GF-D8 (cell line): ENCODE measurements at regions not wholly inside any gene's neighbourhood (a gene's known extent, or its start where the extent isn't known, plus 50 kb on each side); places are given as distances from the start of the nearest gene placed in this dataset.

Source experiments
- DNase-seq: peaks from one replicate; lab custom pipeline; 2025; lab: John Stamatoyannopoulos, UW

DNA sequence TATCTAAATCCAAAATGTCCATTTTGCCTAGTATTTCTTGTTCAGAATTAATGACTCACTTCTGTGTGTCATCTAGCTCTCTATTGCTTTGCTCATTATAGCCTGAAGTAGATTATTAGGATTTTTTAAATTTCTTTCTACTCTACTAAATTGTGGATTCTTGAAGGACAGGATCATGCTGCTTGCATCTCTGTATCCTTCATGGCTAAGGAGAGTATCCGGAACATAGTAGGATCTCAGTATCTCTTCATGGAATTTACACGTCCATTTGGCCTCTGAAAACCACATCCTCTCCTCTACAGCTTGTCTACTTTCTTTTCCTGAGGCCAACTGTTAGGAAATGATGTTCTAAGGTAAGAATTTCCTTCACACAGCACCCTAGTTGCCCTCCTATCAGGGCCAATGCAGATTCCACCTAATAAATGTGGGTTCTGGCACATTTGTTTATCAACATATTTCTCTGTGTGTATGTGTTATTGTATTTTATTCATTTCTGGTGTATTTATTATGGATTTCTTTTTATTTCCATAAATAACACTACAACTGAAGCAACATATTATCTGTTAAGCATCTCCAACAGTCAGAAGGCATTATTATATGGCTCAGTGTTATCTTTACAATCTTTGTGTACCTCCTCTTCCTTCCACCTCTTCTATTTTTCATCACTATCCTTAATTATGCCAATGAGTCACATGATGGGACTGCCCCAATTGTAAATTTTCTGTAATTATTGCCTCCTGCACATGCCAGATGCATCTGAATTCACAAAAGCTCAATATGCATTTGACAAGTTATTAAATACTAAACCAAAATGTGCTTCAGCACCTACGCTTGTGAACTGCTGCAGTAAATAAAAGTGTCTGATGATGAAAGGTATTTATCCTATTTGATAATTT, 557.8 kb upstream of the TLE4 start:
- DNase-seq: no peak

GRCh38 chr9:79014929-79015699, 556.7 kb upstream of the TLE4 start:
- no peak for DNase-seq

DNA sequence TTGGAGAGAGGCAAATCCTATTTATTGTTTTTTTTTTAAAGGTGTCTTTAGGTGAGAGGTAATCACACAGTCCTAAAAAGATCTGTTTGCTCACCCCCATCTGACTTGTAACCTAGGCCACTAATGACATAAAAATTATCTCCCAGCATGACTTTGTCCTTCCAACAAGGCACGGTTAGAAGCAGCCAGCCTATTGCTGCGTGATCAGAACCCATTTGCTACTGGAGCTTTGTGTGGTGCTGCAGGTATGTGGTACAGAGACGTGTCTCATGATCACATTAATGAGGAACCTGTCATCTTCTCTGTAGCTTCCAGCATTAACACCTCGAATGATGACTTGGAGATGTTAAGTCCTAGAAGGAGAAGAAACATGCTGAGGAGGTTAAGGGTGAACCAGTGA, 555.8 kb upstream of the TLE4 start:
- no peak for DNase-seq

- no peak for DNase-seq
Observed at GRCh38 chr9:79020276-79020675, 551.5 kb upstream of the TLE4 start.

DNA sequence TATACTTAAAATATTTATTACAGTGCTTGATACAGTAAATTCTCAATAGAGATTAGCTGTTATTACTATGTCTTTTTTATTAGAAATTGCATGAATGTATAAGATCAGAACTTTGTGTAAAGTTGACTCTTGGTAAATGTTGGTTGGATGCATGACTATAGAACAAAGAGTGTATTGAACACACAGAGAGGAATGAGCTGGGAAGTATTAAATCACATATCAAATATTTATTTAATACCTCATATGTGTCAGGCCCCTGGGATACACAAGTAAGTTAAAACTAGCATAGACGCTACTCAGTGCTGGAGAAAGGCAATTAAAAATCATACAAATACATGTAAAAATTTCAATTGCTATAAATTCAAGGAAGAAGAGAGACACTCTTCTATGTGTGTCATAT, 550.7 kb upstream of the TLE4 start:
- DNase-seq: no peak

DNA sequence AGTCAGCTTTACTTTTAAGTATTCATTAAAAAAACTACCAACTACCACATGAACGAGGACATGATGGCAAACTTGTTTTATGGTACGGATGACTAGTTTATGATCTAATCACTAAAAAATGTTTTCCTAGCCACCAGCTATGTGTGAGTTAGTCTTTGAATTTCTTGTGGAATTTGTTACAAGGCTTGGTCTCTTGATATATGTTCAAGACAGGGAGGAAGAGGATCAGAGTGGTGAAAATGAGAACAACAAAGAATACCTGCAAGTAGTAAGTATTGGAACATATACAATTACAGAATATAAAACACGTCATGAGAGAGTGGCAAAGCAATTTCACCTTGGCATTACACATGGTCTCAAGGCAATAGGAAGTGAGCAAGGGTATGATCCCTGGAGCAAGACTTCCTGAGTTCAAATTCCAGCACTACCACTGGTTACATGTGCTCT, 548.6 kb upstream of the TLE4 start:
- no peak for DNase-seq

GRCh38 chr9:79026316-79026715, 545.4 kb upstream of the TLE4 start:
- DNase-seq: no peak

DNA sequence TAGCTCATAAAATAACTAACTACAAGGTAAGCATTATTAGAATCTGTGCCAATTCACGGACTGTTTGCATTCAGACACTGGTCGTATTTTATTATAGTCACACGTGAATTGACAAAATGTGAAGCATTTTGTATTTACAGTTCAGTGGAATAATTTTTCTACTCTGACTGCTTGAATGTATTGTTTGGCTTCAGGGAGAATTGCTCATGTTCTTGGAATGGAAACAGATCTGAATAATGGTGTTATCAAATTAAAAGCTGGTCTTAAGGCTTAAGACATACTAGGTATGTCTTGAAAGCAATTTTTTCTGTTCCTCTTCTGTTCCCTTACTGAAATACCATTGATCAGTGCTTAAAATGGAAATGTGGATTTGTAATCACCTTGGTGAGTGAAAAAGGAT, 543.7 kb upstream of the TLE4 start:
- DNase-seq: no peak

DNA sequence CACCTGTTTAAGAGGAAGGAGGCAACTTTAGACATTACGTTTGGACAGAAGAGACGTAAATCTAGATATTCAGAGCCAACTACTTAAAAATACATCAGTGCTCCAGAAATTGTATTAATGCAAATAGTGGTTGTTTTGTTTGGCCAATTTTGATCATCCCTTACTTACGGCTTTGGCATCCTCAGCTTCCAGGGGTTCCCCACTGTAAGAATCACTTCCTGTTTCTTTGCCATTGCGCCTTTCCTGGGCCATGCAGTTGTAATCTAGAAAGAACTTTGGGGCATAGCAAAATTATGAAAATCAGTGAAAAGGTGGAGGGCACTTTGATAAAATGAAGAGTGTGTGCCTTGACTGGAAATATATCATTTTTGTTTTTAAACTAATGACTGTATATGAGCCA, 537.2 kb upstream of the TLE4 start:
- DNase-seq: no peak

- no peak for DNase-seq
Observed at GRCh38 chr9:79037338-79037737, 534.4 kb upstream of the TLE4 start.

GRCh38 chr9:79040671-79041070, 531.1 kb upstream of the TLE4 start:
- DNase-seq: no peak

DNA sequence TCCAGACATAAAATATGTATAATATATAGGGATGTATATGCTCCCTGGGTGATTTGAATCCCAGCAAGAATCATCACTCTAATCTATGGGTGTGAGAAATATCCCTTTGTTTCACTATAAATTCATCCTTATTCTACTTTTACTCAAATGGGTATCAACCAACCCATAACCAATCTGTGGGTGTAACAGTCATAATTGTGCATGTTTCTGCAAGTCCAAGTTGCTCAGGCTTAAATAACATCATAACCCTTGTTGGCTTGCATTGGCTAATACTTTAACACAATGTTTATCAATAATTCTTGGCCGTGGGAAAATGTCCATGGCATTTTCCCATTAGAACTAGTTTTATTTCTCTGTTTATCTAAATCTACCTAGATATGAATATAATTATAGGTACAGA, 530.5 kb upstream of the TLE4 start:
- DNase-seq: no peak

- DNase-seq: no peak
Observed at GRCh38 chr9:79043916-79044315, 527.8 kb upstream of the TLE4 start.

GRCh38 chr9:79046401-79046800, 525.4 kb upstream of the TLE4 start:
- DNase-seq: no peak

DNA sequence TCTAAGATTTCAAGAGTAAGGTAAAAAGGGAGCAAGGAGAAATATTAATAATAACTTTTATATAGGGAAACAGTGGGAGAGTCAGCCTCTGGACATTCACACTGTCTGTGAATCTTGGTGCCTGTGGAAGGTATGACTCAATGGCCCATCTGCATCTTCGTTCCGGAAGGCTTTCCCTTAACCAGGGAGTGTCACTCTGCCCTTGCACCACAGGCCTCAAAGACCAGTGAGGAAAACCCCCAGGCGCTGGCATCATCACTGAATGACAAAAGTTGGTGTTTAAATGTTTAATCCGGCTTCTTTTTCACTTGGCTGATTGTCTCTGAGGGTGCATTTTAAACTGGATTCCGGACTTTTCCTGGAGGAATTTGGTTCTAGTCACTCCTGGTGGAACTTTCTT, 522.4 kb upstream of the TLE4 start:
- no peak for DNase-seq

DNA sequence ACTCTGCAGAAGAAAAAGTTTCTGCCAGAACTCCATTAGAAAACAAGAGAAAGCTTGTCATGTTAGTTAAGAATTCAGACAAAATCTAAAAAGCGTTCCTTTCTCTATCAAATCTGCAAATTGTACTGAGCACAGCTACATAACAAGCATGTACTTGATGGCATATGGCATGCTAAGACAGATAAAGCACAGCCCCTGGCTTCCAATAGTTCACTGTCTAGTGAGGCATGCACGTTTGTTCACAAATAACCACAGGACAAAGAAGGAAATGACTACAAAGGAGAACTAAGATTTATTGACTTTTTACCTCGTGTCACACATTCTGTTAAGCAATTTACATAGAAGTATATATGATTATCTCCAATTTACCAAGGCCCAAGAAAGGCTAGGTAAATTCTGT, 518.2 kb upstream of the TLE4 start:
- no peak for DNase-seq

DNA sequence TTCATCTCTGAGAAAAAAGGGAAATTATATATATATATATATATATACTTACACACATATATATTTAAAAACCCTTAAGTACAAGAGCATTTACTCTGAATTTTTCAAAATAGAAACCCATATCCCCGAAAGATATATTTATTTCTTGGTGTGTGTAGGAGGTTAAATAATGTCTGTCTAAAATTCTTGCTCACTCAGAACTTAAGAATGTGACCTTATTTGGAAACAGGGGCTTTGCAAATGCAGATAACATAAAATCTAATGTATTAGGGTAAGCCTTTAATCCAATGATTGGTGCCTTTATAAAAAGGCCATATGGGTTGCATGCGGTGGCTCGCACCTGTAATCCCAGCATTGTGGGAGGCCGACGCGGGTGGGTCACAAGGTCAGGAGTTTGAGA, 517.3 kb upstream of the TLE4 start:
- no peak for DNase-seq

- DNase-seq: no peak
Observed at GRCh38 chr9:79056041-79056440, 515.7 kb upstream of the TLE4 start.

- no peak for DNase-seq
Observed at GRCh38 chr9:79057576-79057975, 514.2 kb upstream of the TLE4 start.

DNA sequence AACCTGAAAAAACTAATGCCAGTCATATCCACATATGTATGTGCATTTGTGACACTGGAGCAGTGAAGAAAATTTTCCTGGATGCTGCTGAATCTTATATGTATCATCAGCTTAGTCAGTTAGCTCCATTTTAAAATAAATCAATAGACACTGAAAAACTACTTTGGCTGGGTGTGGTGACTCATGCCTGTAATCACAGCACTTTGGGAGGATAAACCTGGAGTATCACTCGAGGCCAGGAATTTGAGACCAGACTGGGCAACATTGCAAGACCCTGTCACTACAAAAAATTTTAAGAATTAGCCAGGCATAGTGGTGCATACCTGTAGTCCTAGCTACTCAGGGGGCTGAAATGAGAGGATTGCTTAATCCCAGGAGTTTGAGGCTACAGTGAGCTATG, 511.0 kb upstream of the TLE4 start:
- DNase-seq: no peak

GRCh38 chr9:79061752-79062616, 509.8 kb upstream of the TLE4 start:
- no peak for DNase-seq

DNA sequence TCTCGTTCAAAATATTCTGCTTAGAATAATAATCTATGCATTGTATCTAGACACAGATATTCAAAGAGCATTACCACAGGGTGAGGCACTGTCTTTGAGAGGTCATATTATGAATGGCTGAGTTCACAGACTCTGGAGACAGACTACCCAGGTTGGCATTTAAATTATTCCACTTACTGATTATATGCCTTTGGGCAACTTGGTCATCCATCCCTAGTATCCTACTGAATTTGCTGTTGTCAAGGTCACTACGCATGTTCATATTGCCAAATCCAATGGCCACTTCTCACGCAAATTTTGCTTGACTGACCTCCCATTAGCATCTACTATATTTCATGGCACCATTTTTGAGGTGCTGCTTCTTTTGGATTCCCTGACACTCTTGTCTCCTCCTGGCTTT, 498.6 kb upstream of the TLE4 start:
- DNase-seq: no peak
